ENCODE measurements at regions not wholly inside any gene's neighbourhood (a gene's known extent, or its start where the extent isn't known, plus 50 kb on each side); places are given as distances from the start of the nearest gene placed in this dataset.

DNA sequence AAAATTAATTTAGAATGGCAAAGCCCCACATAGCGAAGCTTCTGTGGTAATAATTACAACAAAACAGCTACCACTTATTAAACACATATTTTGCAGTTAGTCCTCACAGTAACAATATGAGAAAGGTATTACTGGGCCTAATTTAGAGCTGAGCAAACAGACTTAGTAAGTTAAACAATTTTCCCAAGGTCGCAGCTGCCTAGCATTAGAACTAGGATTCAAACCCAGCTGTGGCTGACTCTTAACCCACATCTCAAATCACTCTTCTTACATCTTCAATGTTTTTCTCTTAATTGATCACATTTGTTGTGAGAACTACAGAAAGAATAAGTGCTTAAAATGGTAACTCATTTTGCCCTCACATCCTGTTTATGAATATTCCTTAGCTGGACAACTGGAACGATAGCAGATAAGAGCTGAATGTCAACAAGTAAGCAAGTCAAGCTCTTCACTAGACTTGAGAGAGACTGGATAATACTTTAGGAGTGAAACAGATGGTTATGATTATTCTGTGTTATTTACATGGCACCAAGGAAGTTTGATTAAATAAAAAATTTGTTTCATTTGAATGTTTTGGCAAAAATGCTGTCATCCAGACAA lies 59.4 kb upstream of the TMEM17 start:
- no peak for TF ChIP-seq EP300 (IDR thresholded peaks at IDR 0.05)
- TF ChIP-seq, protein P1, sequence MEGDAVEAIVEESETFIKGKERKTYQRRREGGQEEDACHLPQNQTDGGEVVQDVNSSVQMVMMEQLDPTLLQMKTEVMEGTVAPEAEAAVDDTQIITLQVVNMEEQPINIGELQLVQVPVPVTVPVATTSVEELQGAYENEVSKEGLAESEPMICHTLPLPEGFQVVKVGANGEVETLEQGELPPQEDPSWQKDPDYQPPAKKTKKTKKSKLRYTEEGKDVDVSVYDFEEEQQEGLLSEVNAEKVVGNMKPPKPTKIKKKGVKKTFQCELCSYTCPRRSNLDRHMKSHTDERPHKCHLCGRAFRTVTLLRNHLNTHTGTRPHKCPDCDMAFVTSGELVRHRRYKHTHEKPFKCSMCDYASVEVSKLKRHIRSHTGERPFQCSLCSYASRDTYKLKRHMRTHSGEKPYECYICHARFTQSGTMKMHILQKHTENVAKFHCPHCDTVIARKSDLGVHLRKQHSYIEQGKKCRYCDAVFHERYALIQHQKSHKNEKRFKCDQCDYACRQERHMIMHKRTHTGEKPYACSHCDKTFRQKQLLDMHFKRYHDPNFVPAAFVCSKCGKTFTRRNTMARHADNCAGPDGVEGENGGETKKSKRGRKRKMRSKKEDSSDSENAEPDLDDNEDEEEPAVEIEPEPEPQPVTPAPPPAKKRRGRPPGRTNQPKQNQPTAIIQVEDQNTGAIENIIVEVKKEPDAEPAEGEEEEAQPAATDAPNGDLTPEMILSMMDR (IDR thresholded peaks at IDR 0.05), result no peak
